IgD-negative memory B cell (primary cell): ENCODE measurements at regions not wholly inside any gene's neighbourhood (a gene's known extent, or its start where the extent isn't known, plus 50 kb on each side); places are given as distances from the start of the nearest gene placed in this dataset.

ENCODE experiments used
- H3K27ac Mint-ChIP-seq, 3 donors: one replicate each; pipeline ENCODE4 v1.8.0; 2020 to 2022; ENCODE audit warnings: mild to moderate bottlenecking in 3 of 3, mixed read lengths in 3 of 3, moderate library complexity in 1 of 3
- H3K27me3 Mint-ChIP-seq: one replicate; pipeline ENCODE4 v1.8.0; 2021; ENCODE audit warnings: mixed read lengths
- H3K36me3 Mint-ChIP-seq: one replicate; pipeline ENCODE4 v1.8.0; 2020; ENCODE audit warnings: mild to moderate bottlenecking, mixed read lengths
- H3K4me1 Mint-ChIP-seq, 3 donors: one replicate each; pipeline ENCODE4 v1.8.0; 2020 to 2022; ENCODE audit warnings: mixed read lengths in 3 of 3, mild to moderate bottlenecking in 1 of 3
- H3K4me3 Mint-ChIP-seq, 4 donors: one replicate each; pipeline ENCODE4 v1.8.0; 2020 to 2022; ENCODE audit warnings: mild to moderate bottlenecking in 4 of 4, mixed read lengths in 4 of 4, moderate library complexity in 3 of 4
- H3K9me3 Mint-ChIP-seq, 3 donors: one replicate each; pipeline ENCODE4 v1.8.0; 2020 to 2021; ENCODE audit warnings: mixed read lengths in 3 of 3, mild to moderate bottlenecking in 1 of 3

DNA sequence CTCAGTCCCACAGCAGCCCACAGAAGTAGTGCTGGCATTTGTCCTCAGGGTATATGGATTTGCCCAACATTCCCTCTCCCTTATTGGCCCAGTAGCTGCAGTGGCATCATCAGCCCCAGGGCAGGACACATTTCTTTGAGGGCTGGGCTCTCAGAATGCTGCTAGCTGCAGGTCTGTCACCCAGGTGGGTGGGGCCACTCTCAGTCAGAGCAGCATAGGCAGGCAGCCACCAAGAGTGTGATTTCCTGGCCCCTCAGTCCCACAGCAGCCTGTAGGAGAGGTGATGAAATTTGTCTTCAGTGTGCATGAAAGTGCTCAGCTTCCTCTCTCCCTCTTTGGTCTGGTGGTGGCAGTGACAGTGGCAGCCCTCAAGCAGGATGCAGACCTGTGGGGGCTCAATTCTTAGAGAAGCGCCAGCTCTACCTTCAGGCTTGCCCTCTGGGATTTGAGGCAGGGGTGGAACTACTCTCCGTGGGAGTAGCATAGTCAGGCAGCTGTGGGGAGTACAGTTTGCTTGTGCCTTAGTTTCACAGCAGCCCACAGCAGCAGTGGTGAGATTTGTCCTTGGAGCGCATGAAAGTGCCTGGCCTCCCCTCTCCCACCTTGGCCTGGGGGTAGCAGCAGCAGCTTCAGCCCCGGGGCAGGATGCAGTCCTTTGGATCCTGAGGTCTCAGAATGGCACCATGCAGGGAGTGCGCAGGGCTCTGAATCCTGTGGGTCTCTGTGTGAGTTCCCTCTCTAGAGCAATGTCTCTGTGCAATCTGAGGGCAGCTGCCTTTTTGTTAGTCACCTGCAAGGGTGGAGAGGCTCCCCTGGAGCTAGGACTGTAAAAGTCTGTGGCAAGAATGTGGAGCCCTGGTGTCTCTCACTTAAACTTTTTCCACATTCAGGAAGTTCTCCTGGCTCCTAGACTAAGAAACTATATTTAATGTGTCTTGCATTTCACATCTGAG is 1229.1 kb downstream of the ROBO2 start:
- no peaks in the 10 kb centered on the region for H3K27me3 Mint-ChIP-seq
- H3K27ac Mint-ChIP-seq: no peak overlapping the region
- H3K9me3 Mint-ChIP-seq: peaks cover 5 to 9% (median 6%) of the 10 kb centered on the region in 3 donors
- no peaks in the 10 kb centered on the region for H3K4me1 Mint-ChIP-seq
- no peaks in the 10 kb centered on the region for H3K36me3 Mint-ChIP-seq
- no peak overlapping the region for H3K4me3 Mint-ChIP-seq

GRCh38 chr3:78273326-78273725 is 1233.4 kb downstream of the ROBO2 start:
- Mint-ChIP-seq H3K4me3 (no peak overlapping the region), H3K9me3 (peaks cover 0 to 4% (median 3%) of the 10 kb centered on the region in 3 donors), H3K27me3 (no peaks in the 10 kb centered on the region), H3K36me3 (no peaks in the 10 kb centered on the region), H3K4me1 (peaks cover 0 to 2% (median 0%) of the 10 kb centered on the region in 3 donors), H3K27ac (peak overlapping the region in 1 of 3 donors; percentile 15)

DNA sequence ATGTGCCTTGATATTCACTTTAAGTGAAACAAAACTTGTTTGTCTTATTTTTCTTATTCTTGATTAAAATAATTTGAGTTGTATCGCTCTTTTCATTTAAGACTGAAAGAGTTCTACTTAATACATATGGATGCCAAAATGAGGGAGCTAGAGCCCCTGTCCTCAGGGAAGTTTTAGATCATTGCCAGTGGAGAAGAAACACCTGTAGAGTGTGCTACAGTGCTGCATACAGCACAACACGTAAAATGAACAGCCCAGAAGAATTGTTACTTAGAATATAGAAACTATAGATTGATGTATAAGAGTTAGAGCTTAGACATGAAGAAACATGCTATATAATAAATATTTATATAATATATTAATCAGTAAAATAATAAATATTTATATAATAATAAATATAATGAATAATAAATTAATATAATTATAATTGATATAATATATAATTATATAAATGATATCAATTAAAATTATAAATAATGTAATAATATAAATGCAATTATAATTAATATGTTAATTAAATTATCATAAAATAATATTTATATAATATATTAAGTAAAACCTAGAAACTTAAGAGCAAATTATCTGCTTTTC is 1234.7 kb downstream of the ROBO2 start:
- Mint-ChIP-seq H3K27ac (no peak overlapping the region), H3K27me3 (no peaks in the 10 kb centered on the region), H3K4me3 (no peak overlapping the region), H3K9me3 (peaks cover 0 to 4% (median 1%) of the 10 kb centered on the region in 3 donors), H3K4me1 (peaks cover 0 to 3% (median 2%) of the 10 kb centered on the region in 3 donors), H3K36me3 (no peaks in the 10 kb centered on the region)

DNA sequence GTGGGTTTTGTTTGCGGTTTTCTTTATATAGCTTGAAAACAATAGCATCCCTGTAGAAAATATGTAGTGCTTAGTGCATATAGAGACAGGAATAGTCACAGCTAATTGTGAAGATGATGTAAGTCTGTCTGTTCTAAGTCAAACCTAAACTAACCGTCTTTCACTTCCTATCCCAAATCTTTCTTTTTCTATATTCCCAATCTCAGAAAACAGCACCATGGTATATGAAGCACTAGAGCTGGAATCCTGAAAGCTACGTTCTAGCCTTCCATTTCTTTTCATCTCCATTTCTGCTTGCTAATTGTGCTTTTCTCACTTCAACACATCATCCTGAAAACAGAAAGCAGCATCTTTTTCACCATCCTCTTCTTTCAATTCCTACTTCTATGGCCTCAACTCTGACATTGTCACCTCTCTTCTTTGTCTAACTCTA is 1235.5 kb downstream of the ROBO2 start:
- H3K9me3 Mint-ChIP-seq: peaks cover 0 to 4% (median 1%) of the 10 kb centered on the region in 3 donors
- H3K36me3 Mint-ChIP-seq: no peaks in the 10 kb centered on the region
- H3K27me3 Mint-ChIP-seq: no peaks in the 10 kb centered on the region
- peaks cover 0 to 3% (median 2%) of the 10 kb centered on the region in 3 donors for H3K4me1 Mint-ChIP-seq
- H3K27ac Mint-ChIP-seq: no peak overlapping the region
- no peak overlapping the region for H3K4me3 Mint-ChIP-seq

- H3K4me1 Mint-ChIP-seq: peaks cover 0 to 3% (median 2%) of the 10 kb centered on the region in 3 donors
- H3K4me3 Mint-ChIP-seq: peak overlapping the region in 1 of 4 donors; percentile 17
- H3K27ac Mint-ChIP-seq: no peak overlapping the region
- H3K9me3 Mint-ChIP-seq: peaks cover 0 to 4% (median 1%) of the 10 kb centered on the region in 3 donors
- no peaks in the 10 kb centered on the region for H3K36me3 Mint-ChIP-seq
- no peaks in the 10 kb centered on the region for H3K27me3 Mint-ChIP-seq
Measured at GRCh38 chr3:78277220-78277619, 1237.3 kb downstream of the ROBO2 start.

- peaks cover 0 to 5% (median 4%) of the 10 kb centered on the region in 3 donors for H3K9me3 Mint-ChIP-seq
- no peaks in the 10 kb centered on the region for H3K36me3 Mint-ChIP-seq
- H3K27me3 Mint-ChIP-seq: no peaks in the 10 kb centered on the region
- peak overlapping the region in 2 of 4 donors; percentile 17 to 68 for H3K4me3 Mint-ChIP-seq
- no peak overlapping the region for H3K27ac Mint-ChIP-seq
- peaks cover 0 to 3% (median 2%) of the 10 kb centered on the region in 3 donors for H3K4me1 Mint-ChIP-seq
Measured at GRCh38 chr3:78277801-78278200, 1237.9 kb downstream of the ROBO2 start.

DNA sequence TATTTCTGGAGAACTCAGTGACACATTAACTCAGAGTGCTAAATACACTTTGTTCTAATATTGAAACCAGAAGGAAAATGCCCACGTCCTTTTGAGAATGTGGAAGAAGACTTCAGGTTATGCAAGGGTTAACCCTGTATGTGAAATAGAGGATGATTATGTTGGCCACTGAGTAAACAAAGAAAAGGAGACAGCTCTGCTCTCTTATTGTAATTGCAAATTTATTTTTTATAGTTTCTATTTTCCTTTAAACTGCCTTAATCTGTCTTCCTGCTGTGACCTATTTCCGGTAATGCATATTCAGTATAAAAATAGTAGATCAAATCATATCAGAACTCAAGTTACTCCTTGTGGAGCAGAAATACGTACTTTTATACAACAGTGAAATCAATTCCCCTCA is 1239.2 kb downstream of the ROBO2 start:
- Mint-ChIP-seq H3K36me3 (no peaks in the 10 kb centered on the region), H3K27me3 (no peaks in the 10 kb centered on the region), H3K4me1 (peaks cover 0 to 3% (median 2%) of the 10 kb centered on the region in 3 donors), H3K4me3 (no peak overlapping the region), H3K9me3 (peaks cover 0 to 6% (median 2%) of the 10 kb centered on the region in 3 donors), H3K27ac (no peak overlapping the region)

- Mint-ChIP-seq H3K27ac (no peak overlapping the region), H3K36me3 (no peaks in the 10 kb centered on the region), H3K27me3 (no peaks in the 10 kb centered on the region), H3K4me3 (no peak overlapping the region), H3K4me1 (peaks cover 0 to 3% (median 2%) of the 10 kb centered on the region in 3 donors), H3K9me3 (peaks cover 0 to 6% (median 0%) of the 10 kb centered on the region in 3 donors)
Measured at GRCh38 chr3:78281381-78281780, 1241.5 kb downstream of the ROBO2 start.

- H3K4me1 Mint-ChIP-seq: peaks cover 0 to under 1% (median 0%) of the 10 kb centered on the region in 3 donors
- no peaks in the 10 kb centered on the region for H3K36me3 Mint-ChIP-seq
- no peak overlapping the region for H3K4me3 Mint-ChIP-seq
- peaks cover 0 to 5% (median 3%) of the 10 kb centered on the region in 3 donors for H3K9me3 Mint-ChIP-seq
- no peak overlapping the region for H3K27ac Mint-ChIP-seq
- H3K27me3 Mint-ChIP-seq: no peaks in the 10 kb centered on the region
Measured at GRCh38 chr3:78283994-78284393, 1244.1 kb downstream of the ROBO2 start.

DNA sequence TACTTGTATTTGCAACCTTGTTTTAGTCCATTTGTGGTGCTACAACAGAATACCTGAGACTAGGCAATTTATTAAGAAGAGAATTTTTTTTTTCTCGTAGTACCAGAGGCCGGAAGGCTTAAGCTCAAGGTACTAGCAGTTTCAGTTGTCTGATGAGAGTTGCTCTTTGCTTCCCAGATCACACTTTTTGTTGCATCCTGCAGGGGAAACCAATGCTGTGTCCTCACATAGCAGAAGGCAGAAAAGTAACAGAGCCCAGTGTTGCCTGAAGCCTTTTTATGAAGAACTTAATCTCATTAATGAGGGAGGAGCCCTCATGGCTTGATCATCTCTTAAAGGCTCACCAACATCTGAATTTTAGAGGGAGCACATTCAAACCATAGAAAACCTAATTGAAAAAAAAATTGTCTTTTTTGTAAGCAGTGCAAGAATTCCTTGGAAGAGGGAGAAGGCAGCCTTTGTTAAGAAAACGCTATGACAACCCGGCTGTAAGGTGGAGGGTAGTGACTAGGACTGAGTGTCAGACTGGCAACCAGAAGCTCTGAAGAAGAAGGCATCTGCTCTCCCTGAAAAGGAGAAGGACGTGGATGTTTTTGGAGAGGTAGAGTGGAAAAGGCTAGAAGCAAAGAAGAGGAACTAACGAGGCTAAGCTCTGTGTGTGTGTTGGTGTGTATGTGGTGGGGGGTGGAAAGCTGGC is 1245.3 kb downstream of the ROBO2 start:
- H3K9me3 Mint-ChIP-seq: peaks cover 0 to 5% (median 3%) of the 10 kb centered on the region in 3 donors
- H3K27me3 Mint-ChIP-seq: no peaks in the 10 kb centered on the region
- H3K27ac Mint-ChIP-seq: no peak overlapping the region
- H3K4me1 Mint-ChIP-seq: no peaks in the 10 kb centered on the region
- H3K36me3 Mint-ChIP-seq: no peaks in the 10 kb centered on the region
- no peak overlapping the region for H3K4me3 Mint-ChIP-seq

DNA sequence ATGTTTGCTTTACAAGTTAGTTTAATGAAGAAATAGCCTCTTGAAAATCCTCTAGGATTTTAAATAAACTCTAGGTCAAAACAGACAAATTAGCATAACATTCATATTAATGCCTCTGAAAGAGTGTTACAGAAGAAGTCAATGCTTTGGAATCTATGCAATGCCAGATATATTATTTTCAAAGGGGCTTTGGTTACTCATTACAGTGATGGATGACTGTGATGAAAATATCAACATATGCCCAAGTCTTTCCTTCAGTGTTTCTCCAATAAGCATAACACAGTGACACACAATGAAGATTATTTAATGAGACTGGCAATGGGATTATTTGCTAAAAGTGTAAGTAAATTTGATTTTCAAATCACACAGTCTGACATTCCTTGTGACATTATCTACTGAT is 1247.2 kb downstream of the ROBO2 start:
- no peaks in the 10 kb centered on the region for H3K4me1 Mint-ChIP-seq
- peaks cover 0 to 7% (median 5%) of the 10 kb centered on the region in 3 donors for H3K9me3 Mint-ChIP-seq

DNA sequence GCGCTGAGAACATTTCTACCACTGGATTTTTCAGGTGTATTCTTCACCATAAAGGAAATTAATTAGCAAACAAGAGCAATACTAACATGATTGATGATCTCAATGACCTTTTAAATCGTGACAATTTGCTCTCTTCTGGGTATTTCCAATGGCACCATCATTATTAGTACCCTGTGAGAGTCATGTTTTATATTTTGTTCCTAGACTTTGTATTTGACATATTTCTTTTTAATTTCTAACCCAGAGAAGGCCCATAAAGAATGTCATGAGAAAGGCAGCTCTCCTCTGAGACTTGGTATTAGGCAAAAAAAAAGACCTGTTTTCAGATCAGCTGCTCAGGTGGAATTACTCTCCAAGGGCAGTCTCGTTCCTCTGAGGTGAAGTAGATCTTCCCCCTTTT is 1253.4 kb downstream of the ROBO2 start:
- peaks cover 0 to 14% (median 4%) of the 10 kb centered on the region in 3 donors for H3K9me3 Mint-ChIP-seq
- H3K27me3 Mint-ChIP-seq: no peaks in the 10 kb centered on the region

More for the DNA sequence above, 1247.2 kb downstream of the ROBO2 start:
- no peak overlapping the region for H3K4me3 Mint-ChIP-seq
- no peaks in the 10 kb centered on the region for H3K36me3 Mint-ChIP-seq
- H3K27me3 Mint-ChIP-seq: no peaks in the 10 kb centered on the region
- no peak overlapping the region for H3K27ac Mint-ChIP-seq

DNA sequence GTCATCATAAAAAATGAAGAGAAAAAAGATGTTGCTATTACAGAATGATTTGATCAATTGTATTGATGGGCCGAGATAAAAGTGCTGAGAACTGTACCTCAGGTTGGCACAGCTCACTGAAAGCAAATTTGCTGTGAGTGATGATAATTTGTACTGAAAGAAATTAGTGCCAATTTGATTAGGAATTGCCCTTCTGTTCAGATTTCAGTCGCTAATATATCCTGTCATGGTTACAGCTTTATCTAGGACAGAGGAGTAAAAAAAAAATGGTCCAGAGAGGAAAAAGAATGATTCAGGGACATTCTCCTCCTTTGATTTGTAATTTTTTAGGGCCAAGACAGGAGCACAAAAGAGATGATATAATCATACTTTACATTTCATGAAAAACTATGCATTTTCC is 1264.2 kb downstream of the ROBO2 start:
- H3K4me1 Mint-ChIP-seq: no peaks in the 10 kb centered on the region

More for the DNA sequence above, 1253.4 kb downstream of the ROBO2 start:
- Mint-ChIP-seq H3K4me1 (no peaks in the 10 kb centered on the region), H3K27ac (no peak overlapping the region), H3K36me3 (no peaks in the 10 kb centered on the region), H3K4me3 (no peak overlapping the region)

GRCh38 chr3:78312851-78313250 is 1273.0 kb downstream of the ROBO2 start:
- Mint-ChIP-seq H3K27ac (no peak overlapping the region), H3K27me3 (no peaks in the 10 kb centered on the region), H3K36me3 (no peaks in the 10 kb centered on the region), H3K4me3 (no peak overlapping the region), H3K9me3 (peaks cover 0 to 7% (median 2%) of the 10 kb centered on the region in 3 donors), H3K4me1 (no peaks in the 10 kb centered on the region)

More for the DNA sequence above, 1264.2 kb downstream of the ROBO2 start:
- Mint-ChIP-seq H3K27me3 (no peaks in the 10 kb centered on the region), H3K9me3 (peaks cover 4 to 14% (median 7%) of the 10 kb centered on the region in 3 donors), H3K36me3 (no peaks in the 10 kb centered on the region), H3K4me3 (no peak overlapping the region), H3K27ac (no peak overlapping the region)

- no peak overlapping the region for H3K27ac Mint-ChIP-seq
- no peaks in the 10 kb centered on the region for H3K27me3 Mint-ChIP-seq
Measured at GRCh38 chr3:78313332-78313731, 1273.4 kb downstream of the ROBO2 start.

More at GRCh38 chr3:78313332-78313731, 1273.4 kb downstream of the ROBO2 start:
- Mint-ChIP-seq H3K4me3 (no peak overlapping the region), H3K9me3 (peaks cover 0 to 7% (median 2%) of the 10 kb centered on the region in 3 donors), H3K4me1 (no peaks in the 10 kb centered on the region), H3K36me3 (no peaks in the 10 kb centered on the region)
